M059J (cell line): ENCODE measurements at regions not wholly inside any gene's neighbourhood (a gene's known extent, or its start where the extent isn't known, plus 50 kb on each side); places are given as distances from the start of the nearest gene placed in this dataset.

Experiments used
- DNase-seq: peaks from one replicate; pipeline ENCODE4 v3.0.0-alpha.2; 2012; ENCODE audit warnings: low read depth

- DNase-seq: no peak
Observed at GRCh38 chr4:36493251-36493650, 211.8 kb downstream of the DTHD1 start.

- DNase-seq: no peak
Observed at GRCh38 chr4:36494016-36494415, 212.6 kb downstream of the DTHD1 start.

- DNase-seq: no peak
Observed at GRCh38 chr4:36494747-36495146, 213.3 kb downstream of the DTHD1 start.

GRCh38 chr4:36502350-36502749, 220.9 kb downstream of the DTHD1 start:
- DNase-seq: no peak

- no peak for DNase-seq
Observed at GRCh38 chr4:36508394-36508793, 227.0 kb downstream of the DTHD1 start.

- DNase-seq: no peak
Observed at GRCh38 chr4:36509845-36510244, 228.4 kb downstream of the DTHD1 start.

- DNase-seq: no peak
Observed at GRCh38 chr4:36511785-36512184, 230.4 kb downstream of the DTHD1 start.

- DNase-seq: no peak
Observed at GRCh38 chr4:36516522-36517095, 235.2 kb downstream of the DTHD1 start.

GRCh38 chr4:36523182-36523581, 241.8 kb downstream of the DTHD1 start:
- DNase-seq: no peak

GRCh38 chr4:36532670-36533379, 251.4 kb downstream of the DTHD1 start:
- no peak for DNase-seq

GRCh38 chr4:36533944-36534343, 252.5 kb downstream of the DTHD1 start:
- no peak for DNase-seq

GRCh38 chr4:36547383-36547782, 266.0 kb downstream of the DTHD1 start:
- no peak for DNase-seq

- DNase-seq: no peak
Observed at GRCh38 chr4:36549252-36549651, 267.8 kb downstream of the DTHD1 start.

- no peak for DNase-seq
Observed at GRCh38 chr4:36549992-36550391, 268.6 kb downstream of the DTHD1 start.

- DNase-seq: no peak
Observed at GRCh38 chr4:36551697-36552214, 270.3 kb downstream of the DTHD1 start.

GRCh38 chr4:36553029-36553428, 271.6 kb downstream of the DTHD1 start:
- DNase-seq: no peak

- no peak for DNase-seq
Observed at GRCh38 chr4:36553453-36553852, 272.0 kb downstream of the DTHD1 start.

- DNase-seq: no peak
Observed at GRCh38 chr4:36556984-36557383, 275.6 kb downstream of the DTHD1 start.

- DNase-seq: no peak
Observed at GRCh38 chr4:36568575-36568974, 287.2 kb downstream of the DTHD1 start.

- no peak for DNase-seq
Observed at GRCh38 chr4:36573441-36573840, 292.0 kb downstream of the DTHD1 start.

GRCh38 chr4:36574816-36575215, 293.4 kb downstream of the DTHD1 start:
- DNase-seq: no peak

GRCh38 chr4:36582198-36582597, 300.8 kb downstream of the DTHD1 start:
- DNase-seq: no peak

GRCh38 chr4:36587909-36588472, 306.6 kb downstream of the DTHD1 start:
- no peak for DNase-seq
